NCI-H187 treated with DMSO at 0.1 percent for 48 hours (cell line): ENCODE measurements at regions not wholly inside any gene's neighbourhood (a gene's known extent, or its start where the extent isn't known, plus 50 kb on each side); places are given as distances from the start of the nearest gene placed in this dataset.

Experiments
- DNase-seq: peaks from one replicate; lab custom pipeline; 2025; lab: John Stamatoyannopoulos, UW

DNA sequence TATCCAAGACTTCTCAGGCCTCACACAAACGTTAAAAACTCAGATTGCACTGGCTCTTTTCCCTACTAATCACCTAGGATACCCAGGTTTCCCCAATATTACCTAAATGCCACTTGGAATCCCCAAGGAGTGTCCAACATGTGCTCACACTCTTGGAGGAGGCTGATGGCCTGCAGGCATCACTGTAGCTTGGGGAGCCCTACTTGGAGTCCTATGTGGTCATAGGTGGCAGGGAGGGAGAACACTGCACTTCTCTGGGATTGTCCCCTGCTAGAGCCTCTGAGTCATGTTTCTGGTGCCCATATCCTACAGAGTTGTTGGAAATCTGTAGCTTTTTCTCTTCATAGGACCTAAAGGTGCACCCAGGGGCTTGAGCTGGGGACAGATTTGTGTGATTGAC, 433.7 kb downstream of the ARHGEF28 start:
- no peak for DNase-seq

GRCh38 chr5:74056789-74057164, 430.8 kb downstream of the ARHGEF28 start:
- DNase-seq, result no peak

GRCh38 chr5:74056107-74056788, 430.3 kb downstream of the ARHGEF28 start:
- DNase-seq, result no peak

DNA sequence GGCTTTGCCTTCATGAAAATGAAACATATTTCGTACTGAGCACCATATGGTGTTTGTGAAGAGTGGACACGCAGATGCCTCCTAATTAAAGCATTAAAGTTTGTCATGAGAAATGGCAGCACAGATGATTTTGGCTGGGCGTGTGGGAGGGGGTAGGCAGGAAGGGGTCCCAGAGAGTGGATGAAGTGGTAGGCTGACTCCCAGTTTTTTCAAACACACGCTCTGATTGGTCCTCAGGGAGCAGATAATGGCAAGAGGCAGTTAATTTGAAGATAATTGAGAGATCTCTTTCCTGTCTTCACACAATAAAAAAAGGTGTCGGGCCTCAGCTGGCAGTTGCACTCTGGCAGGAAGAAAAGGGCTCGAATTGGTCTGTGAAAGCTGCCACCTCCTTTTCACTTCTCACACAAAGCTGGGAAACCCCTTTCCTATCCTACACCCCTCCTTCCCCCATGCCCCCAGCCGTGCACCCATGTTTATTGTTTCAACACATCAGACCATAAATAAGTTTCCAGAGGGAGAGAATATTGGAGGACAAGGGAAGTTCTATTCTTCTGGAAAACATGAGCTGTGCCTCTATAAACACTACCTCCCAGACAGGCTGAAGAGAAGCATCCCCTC, 429.6 kb downstream of the ARHGEF28 start:
- DNase-seq, result no peak

GRCh38 chr5:74054641-74055421, 428.8 kb downstream of the ARHGEF28 start:
- DNase-seq, result no peak

DNA sequence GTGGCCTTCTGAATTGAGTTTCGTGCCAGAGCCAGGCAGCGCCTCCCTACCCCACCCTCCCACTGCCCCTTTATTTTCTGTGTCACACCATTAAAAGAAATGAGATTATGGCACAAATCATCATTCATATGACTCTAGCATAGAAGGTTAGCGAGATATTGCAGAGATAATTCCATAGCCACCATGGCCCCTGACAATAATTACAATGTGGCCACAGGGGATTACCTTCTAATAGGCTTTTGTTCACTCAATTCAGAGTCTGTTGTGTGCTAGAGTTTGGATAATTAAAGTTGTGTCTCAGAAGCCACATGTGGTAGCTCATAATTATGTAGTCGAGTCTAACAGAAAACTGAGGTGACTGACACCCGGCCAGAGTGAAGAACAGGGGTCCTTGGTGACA, 428.1 kb downstream of the ARHGEF28 start:
- DNase-seq, result no peak

DNA sequence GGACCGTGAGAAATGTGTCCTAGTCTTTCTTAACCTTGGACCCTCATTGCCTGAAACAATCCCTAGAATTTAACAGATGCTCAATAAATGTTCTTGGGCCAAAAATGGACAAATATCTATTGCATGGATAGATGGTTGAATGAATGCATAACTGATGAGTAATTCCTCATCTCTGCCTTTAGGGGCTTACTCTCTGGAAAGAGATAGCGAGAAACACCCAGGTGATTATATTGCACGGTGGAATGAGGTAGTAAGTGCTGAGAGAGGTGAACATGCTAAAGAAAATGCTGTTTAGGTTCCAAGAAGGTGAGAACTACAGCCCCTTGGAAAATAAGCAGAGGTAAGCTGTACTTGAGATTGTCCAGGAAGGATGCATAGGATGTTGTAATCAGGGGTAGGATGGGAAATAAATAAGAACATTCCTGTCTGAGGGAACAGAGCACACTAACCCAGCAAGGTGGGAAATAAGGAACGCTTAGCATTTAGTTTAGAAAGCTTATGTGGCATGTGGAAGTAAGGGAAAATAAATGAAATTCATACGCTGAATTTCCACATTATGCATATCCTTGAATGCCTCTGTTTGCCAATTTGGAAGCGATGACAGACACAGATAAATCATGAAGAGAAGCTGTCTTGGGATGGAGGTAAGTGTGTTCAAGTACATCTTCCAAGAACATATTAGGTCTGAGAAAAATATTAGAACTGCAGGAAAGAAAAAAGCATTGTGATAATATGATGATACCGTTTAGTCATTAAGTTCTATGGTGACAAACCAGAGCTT, 426.6 kb downstream of the ARHGEF28 start:
- no peak for DNase-seq

DNA sequence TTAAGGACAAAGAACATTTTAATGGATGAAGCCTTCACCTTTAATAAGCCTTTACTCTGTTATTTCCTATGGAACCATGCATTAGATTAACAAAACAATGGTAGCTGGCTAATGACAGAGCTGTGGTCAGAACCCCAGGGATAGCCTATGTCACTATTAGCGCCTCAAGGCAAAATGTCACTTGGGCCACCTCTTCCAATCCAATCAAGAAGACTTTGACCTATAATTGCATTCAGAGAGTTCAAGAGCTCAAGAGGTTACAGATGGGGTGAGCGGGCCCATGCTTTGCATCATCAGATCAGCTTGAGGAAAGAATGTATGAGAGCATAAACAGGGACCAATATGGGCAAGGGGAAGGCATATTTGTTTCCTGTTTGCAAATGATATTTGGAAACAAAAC, 425.1 kb downstream of the ARHGEF28 start:
- DNase-seq, result no peak

GRCh38 chr5:74044936-74045335, 418.9 kb downstream of the ARHGEF28 start:
- DNase-seq, result no peak

- DNase-seq, result no peak
Measured at GRCh38 chr5:74042959-74043358, 417.0 kb downstream of the ARHGEF28 start.

DNA sequence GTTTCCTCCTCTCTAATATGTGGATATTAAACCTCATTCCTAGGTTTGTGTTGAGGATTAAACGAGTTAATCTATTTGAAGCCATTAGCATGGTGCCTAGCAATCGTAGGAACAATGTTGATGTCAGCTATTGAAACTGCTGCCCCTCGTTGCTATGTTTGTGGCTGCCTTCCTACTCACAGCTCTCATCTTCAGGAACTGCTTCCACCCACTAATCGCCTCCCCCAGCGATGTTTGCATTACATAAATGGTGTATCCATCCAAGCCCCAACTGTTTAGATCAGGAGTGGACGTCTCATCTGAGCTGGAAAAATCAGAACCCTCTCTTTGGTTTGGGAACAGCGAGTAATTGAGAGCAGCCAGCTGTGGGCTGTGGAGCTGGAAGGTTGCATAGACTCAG, 416.6 kb downstream of the ARHGEF28 start:
- no peak for DNase-seq

- no peak for DNase-seq
Measured at GRCh38 chr5:74041913-74042312, 415.9 kb downstream of the ARHGEF28 start.

DNA sequence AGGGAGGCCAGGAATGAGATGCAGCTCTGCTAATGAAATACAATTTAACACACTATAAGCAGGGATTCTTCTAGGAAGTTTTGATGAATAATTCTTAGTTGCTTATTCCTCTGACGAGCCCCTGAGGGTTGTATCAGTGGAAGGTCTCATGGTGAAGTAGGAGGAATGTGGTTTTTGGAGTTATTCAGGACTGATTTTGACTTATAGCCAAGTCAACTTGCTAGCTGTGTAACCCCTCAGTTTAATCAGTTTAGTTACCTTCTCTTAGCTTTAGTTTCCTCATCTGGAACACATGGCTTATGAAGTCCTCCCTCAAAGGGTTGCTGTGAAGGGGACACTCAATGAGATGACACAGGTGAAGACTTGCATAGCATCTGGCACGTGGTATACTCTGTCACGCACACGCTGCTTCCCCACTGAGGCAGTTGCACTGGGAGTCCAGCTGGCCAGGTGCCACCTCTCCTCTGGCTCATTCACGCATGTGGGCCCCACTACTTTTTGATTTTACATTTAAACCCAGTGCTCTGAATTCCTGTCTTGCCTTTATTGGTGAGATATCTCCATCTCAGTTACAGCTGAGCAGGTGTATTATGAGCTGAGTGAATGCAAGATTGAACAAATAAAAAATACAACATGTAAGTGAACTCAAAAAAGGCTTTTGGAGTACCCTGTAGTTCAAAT, 415.0 kb downstream of the ARHGEF28 start:
- DNase-seq, result no peak

GRCh38 chr5:74040065-74040551, 414.1 kb downstream of the ARHGEF28 start:
- DNase-seq, result no peak

DNA sequence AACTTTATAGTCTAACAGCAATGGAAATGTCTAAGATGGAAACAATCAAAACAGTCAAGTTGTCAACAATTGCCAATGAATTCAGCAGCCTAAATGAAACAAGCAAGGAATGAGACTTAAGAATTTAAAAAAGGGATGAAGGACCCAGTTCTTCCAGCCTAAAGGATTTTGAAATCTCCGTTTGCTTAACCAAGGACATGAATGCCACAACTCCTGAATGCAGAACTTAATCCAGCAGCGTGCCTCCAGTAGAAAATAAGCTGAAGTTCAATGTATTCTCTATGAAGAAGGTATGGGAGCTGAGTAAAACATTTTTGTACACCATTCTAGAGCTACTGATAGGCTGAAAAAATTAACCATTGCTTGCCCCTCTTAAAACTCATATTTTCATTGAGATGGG, 411.3 kb downstream of the ARHGEF28 start:
- no peak for DNase-seq

- no peak for DNase-seq
Measured at GRCh38 chr5:74035521-74035937, 409.5 kb downstream of the ARHGEF28 start.

- no peak for DNase-seq
Measured at GRCh38 chr5:74034733-74035132, 408.7 kb downstream of the ARHGEF28 start.

DNA sequence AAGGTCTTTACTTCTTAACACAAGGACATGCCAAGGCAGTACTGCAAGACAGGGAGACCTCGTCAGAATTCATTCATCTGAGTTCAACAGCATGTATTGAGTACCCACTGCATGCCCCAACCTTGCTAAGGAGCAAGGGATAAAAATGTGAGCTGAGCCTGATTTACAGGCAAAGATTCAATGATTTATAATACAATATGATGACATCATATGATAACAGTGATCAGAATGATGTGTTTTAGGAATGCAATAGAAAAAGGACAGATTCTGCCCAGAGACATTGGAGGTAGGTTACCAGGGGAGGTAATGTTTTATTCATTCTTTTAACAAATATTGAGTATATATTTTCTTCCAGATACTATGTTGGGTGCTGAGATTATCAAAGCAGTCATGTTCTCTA, 406.6 kb downstream of the ARHGEF28 start:
- DNase-seq, result no peak

DNA sequence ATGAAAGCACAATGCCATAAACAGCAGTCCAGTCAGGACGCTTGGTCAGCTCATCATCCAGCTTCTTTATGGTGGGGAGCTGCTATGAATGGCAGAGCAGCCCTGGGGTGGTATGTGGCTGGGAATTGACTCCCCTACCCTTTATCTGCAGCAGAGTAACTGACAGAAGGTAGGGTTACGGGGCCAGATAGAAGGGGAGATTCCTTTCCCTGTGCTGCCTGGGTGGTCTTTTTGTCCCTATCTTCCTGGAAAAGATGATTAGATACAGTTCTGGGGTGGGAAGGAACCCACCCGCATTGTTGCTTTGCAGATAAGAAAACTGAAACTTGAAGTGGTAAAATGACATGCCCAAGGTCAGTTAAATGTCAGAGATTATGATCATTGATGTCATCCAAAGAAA, 405.5 kb downstream of the ARHGEF28 start:
- DNase-seq, result no peak

DNA sequence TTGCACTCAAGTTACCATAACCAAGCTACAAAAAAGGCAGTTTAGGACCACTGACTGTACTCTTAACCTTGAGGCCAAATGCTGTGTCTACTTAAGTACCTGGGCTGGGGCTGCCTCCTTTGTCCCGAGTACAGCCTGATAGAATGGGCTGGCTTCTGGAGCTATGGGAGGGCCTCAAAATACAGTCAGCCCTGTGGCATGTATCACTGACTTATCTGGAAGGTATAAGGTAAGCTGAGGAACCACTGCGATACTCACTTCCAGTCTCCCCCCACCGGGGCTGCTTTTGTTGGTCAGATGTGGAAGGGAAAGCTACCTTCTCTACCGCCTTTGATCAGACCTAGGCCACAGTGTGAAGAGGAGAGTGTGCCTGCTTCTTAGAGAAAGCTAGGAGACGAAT, 404.8 kb downstream of the ARHGEF28 start:
- no peak for DNase-seq

- no peak for DNase-seq
Measured at GRCh38 chr5:74030371-74030770, 404.4 kb downstream of the ARHGEF28 start.

DNA sequence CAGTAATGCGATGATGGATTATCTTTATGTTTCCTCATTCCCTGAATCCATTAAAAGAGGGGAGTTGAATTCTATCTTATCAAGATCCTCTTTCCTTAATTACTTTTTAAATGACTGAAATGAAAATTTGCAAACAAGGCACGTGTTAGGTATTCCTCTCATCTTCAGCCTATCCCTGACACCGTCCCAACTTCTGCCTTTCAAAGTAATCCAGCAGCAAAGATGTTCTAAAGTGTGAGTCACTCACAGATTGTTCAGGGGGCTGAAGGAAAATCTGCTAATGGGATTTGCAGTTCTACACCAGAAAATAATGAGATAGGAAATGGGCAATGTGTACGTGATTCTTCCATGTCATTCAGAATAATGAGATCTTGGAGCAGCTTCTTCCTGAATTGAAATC, 403.0 kb downstream of the ARHGEF28 start:
- no peak for DNase-seq
